ENCODE measurements at regions not wholly inside any gene's neighbourhood (a gene's known extent, or its start where the extent isn't known, plus 50 kb on each side); places are given as distances from the start of the nearest gene placed in this dataset.

DNA sequence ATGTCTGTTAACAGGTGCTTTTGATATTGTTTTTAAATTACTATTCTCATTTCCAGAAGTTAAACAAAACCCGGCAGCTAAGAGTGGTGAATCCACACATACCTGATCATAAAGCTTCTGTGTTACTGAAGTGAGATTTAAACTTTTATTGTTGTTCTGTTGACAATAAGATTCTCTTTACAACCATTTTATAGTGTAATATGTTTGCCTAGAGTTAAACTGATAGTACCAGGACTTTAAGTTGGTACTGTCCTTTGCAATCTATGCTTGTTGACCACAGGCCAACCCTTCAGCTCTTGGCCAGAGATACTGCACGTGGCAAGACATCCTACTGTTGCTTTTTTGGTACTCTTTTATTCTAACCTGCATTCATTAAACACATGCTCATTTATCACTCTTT lies 806.2 kb downstream of the MTRR start:
- TF ChIP-seq TBP (IDR thresholded peaks at IDR 0.05; ENCODE audit: low read depth, low read length), result no peak
- no peak for TF ChIP-seq EP300 (IDR thresholded peaks at IDR 0.05; ENCODE audit: borderline replicate concordance in 1 of 2, low read depth in 2 of 2, low read length in 2 of 2)
- no peak for TF ChIP-seq CHD1 (IDR thresholded peaks at IDR 0.05; ENCODE audit: low read depth, low read length)
- TF ChIP-seq EGR1 (IDR thresholded peaks at IDR 0.05; ENCODE audit: borderline replicate concordance, low read depth, low read length), result no peak
- TF ChIP-seq POLR2A (IDR thresholded peaks at IDR 0.05; ENCODE audit: control extremely low read depth in 1 of 2, low read depth in 2 of 2, low read length in 2 of 2), result no peak
- TF ChIP-seq SP1 (IDR thresholded peaks at IDR 0.05; ENCODE audit: low read depth, low read length), result no peak
- TF ChIP-seq, protein P1, sequence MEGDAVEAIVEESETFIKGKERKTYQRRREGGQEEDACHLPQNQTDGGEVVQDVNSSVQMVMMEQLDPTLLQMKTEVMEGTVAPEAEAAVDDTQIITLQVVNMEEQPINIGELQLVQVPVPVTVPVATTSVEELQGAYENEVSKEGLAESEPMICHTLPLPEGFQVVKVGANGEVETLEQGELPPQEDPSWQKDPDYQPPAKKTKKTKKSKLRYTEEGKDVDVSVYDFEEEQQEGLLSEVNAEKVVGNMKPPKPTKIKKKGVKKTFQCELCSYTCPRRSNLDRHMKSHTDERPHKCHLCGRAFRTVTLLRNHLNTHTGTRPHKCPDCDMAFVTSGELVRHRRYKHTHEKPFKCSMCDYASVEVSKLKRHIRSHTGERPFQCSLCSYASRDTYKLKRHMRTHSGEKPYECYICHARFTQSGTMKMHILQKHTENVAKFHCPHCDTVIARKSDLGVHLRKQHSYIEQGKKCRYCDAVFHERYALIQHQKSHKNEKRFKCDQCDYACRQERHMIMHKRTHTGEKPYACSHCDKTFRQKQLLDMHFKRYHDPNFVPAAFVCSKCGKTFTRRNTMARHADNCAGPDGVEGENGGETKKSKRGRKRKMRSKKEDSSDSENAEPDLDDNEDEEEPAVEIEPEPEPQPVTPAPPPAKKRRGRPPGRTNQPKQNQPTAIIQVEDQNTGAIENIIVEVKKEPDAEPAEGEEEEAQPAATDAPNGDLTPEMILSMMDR (IDR thresholded peaks at IDR 0.05; ENCODE audit: control extremely low read depth in 1 of 3, insufficient read depth in 1 of 3, low read depth in 1 of 3, low read length in 3 of 3), result no peak
- no peak for TF ChIP-seq BCL11A (IDR thresholded peaks at IDR 0.05; ENCODE audit: low read depth in 2 of 2, low read length in 2 of 2)
- no peak for TF ChIP-seq EZH2 (IDR thresholded peaks at IDR 0.05; ENCODE audit: low read depth, low read length, severe bottlenecking)
- no peak for TF ChIP-seq POLR2AphosphoS5 (IDR thresholded peaks at IDR 0.05; ENCODE audit: low read depth, low read length)
- TF ChIP-seq, protein P2, sequence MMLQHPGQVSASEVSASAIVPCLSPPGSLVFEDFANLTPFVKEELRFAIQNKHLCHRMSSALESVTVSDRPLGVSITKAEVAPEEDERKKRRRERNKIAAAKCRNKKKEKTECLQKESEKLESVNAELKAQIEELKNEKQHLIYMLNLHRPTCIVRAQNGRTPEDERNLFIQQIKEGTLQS (IDR thresholded peaks at IDR 0.05; ENCODE audit: insufficient read depth, low read depth, low read length), result no peak
- no peak for TF ChIP-seq SP2 (IDR thresholded peaks at IDR 0.05; ENCODE audit: low read length)
- TF ChIP-seq SP4 (IDR thresholded peaks at IDR 0.05; ENCODE audit: low read length), result no peak
- TF ChIP-seq POU5F1 (IDR thresholded peaks at IDR 0.05; ENCODE audit: low read depth, low read length), result no peak

Data from H1 (cell line).